ENCODE measurements at regions not wholly inside any gene's neighbourhood (a gene's known extent, or its start where the extent isn't known, plus 50 kb on each side); places are given as distances from the start of the nearest gene placed in this dataset.

GRCh38 chr11:112790286-112790685, 170.9 kb upstream of the NCAM1 start:
- TF ChIP-seq CTCF (IDR thresholded peaks at IDR 0.05) (no peak), POLR2A (IDR thresholded peaks at IDR 0.05) (no peak)

Data from ovary (tissue), 3 donors.